NCI-H2081 (cell line): ENCODE measurements at regions not wholly inside any gene's neighbourhood (a gene's known extent, or its start where the extent isn't known, plus 50 kb on each side); places are given as distances from the start of the nearest gene placed in this dataset.

Experiments
- DNase-seq, 2 experiments: peaks; one replicate each; lab custom pipeline; 2025; lab: John Stamatoyannopoulos, UW

- no peak for DNase-seq
Observed at GRCh38 chr3:104992676-104993075, 374.0 kb upstream of the ALCAM start.

GRCh38 chr3:105006164-105006563 lies 360.5 kb upstream of the ALCAM start:
- no peak for DNase-seq

- peak; percentile 16 for DNase-seq
Observed at GRCh38 chr3:105013657-105014056, 353.1 kb upstream of the ALCAM start.

GRCh38 chr3:105014631-105015030 lies 352.1 kb upstream of the ALCAM start:
- no peak for DNase-seq

GRCh38 chr3:105022813-105023212 lies 343.9 kb upstream of the ALCAM start:
- no peak for DNase-seq

GRCh38 chr3:105030211-105030610 lies 336.5 kb upstream of the ALCAM start:
- DNase-seq = no peak

- no peak for DNase-seq
Observed at GRCh38 chr3:105032541-105032940, 334.2 kb upstream of the ALCAM start.

GRCh38 chr3:105033081-105033480 lies 333.6 kb upstream of the ALCAM start:
- no peak for DNase-seq

- DNase-seq = no peak
Observed at GRCh38 chr3:105039004-105039403, 327.7 kb upstream of the ALCAM start.

GRCh38 chr3:105040026-105040622 lies 326.6 kb upstream of the ALCAM start:
- peak in 1 of 2 experiments; percentile 32 for DNase-seq

- no peak for DNase-seq
Observed at GRCh38 chr3:105042586-105042985, 324.1 kb upstream of the ALCAM start.

GRCh38 chr3:105051111-105051510 lies 315.6 kb upstream of the ALCAM start:
- DNase-seq = no peak

GRCh38 chr3:105051972-105052371 lies 314.7 kb upstream of the ALCAM start:
- no peak for DNase-seq

- peak; percentile 30 to 83 for DNase-seq
Observed at GRCh38 chr3:105062853-105063252, 303.9 kb upstream of the ALCAM start.

GRCh38 chr3:105065895-105066839 lies 300.5 kb upstream of the ALCAM start:
- no peak for DNase-seq

- DNase-seq = no peak
Observed at GRCh38 chr3:105067361-105067760, 299.3 kb upstream of the ALCAM start.

- DNase-seq = no peak
Observed at GRCh38 chr3:105077060-105077822, 289.5 kb upstream of the ALCAM start.

- no peak for DNase-seq
Observed at GRCh38 chr3:105083945-105084344, 282.8 kb upstream of the ALCAM start.

GRCh38 chr3:105085506-105085905 lies 281.2 kb upstream of the ALCAM start:
- DNase-seq = no peak

- no peak for DNase-seq
Observed at GRCh38 chr3:105093371-105094252, 273.1 kb upstream of the ALCAM start.

GRCh38 chr3:105094588-105094987 lies 272.1 kb upstream of the ALCAM start:
- peak in 1 of 2 experiments; percentile 5 for DNase-seq

- no peak for DNase-seq
Observed at GRCh38 chr3:105096071-105096470, 270.6 kb upstream of the ALCAM start.
